ENCODE measurements at regions not wholly inside any gene's neighbourhood (a gene's known extent, or its start where the extent isn't known, plus 50 kb on each side); places are given as distances from the start of the nearest gene placed in this dataset.

DNA sequence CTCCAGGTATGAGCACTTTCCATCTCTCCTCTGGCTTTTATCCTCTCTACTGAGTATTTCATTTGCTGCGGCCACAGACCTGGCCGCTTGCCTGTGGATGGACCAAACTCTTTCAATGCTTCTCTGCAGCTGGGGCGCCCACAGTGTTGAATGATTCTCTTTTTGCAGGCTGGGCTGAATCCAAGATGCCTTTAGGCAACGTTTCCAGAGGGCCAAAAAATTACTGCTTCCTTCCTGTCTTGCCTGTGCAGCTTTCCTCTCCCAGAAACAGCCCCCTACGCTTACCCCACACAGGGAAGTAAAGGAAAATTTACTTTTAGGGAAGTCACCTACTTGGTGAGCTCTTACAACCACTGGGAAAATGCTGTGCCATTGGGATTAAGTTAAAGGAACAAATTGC, 55.6 kb upstream of the JDP2 start:
- DNase-seq: no peak

DNA sequence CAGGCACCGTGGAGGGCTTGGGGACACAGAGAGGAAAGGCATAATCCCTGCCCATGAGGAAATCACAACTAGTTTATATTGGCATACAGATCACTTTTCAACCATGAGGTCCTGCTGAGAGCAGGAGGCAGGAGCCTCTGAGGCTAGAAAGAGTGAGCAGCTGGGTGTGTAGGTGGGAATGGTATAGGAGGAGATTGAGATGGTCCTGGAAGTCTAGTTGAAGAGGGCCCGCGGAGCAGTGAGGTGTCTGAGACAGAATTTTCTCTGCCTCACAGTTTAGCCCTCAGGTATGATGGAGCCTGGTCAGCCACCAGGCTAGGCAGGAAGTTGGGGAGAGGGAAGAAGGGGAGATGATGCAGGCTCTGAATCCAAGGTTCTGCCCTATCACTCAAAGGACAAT, 54.7 kb upstream of the JDP2 start:
- no peak for DNase-seq

DNA sequence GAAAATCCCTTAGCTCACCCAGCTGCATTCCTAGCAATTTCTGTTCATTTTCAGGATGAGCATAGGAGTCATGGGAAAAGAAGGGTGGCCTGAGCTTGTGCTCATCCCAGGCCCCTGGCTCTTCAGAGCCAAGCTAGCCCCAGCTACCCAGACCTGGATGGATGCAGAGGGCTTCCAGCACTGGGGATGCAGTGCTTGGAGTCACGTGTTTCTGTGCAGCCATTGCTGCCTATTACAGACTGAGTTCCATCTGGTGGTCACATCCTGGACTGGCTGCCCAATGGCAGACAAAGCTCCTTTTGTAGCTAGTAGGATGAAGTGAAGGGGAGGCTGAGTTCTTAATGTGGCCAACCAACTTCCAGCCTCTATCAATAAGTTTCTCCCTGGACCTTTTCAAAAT, 54.2 kb upstream of the JDP2 start:
- no peak for DNase-seq

DNA sequence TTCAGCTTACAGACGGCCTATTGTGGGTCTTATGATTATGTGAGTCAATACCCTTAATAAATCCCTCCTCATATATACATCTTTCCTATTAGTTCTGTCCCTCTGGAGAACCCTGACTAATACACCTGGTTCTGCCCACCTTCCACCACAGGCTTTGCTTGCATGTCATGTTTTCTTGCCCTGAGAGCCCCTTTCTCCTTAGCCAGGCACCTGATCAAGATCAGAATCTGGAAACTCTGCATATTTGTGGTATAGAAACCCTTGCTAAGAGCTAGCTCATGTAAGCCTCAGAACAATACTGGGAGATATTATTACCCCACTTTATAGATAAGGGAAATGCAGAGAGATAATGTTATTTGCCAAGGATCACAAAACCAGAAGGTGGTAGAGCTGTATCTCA, 52.9 kb upstream of the JDP2 start:
- DNase-seq: no peak

DNA sequence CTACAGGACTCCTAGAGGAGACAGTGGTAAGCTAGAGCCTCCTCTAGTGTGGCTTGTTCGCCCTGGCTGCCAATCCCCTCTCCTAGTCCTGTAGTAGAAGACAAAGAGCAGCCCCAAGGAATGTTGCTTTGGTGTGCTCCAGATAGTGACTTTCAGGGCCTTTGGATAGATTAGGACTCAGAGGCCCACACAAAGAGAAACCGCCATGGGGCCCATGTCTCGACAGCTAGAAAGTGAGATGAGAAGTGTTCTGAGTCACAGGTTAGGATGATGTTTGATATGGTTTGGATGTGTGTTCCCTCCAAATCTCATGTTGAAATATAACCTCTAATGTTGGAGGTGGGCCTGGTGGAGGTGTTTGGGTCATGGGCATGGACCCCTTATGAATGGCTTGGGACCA, 51.8 kb upstream of the JDP2 start:
- no peak for DNase-seq

All from NCI-H1092 (cell line).